ENCODE measurements at regions not wholly inside any gene's neighbourhood (a gene's known extent, or its start where the extent isn't known, plus 50 kb on each side); places are given as distances from the start of the nearest gene placed in this dataset.

GRCh38 chr10:64658528-64658927, 1137.3 kb downstream of the REEP3 start:
- TF ChIP-seq POLR2A (IDR thresholded peaks at IDR 0.05) = no peak
- TF ChIP-seq CTCF (IDR thresholded peaks at IDR 0.05) = no peak

Data from esophagus squamous epithelium (tissue), 4 donors.